DND-41 (cell line): ENCODE measurements at regions not wholly inside any gene's neighbourhood (a gene's known extent, or its start where the extent isn't known, plus 50 kb on each side); places are given as distances from the start of the nearest gene placed in this dataset.

Source experiments
- ATAC-seq: fragments of 200-7000 bp; cut with Tn5 transposase; 3 replicates; pipeline ENCODE4 v1.9.1; 2021; ENCODE audit warnings: low read depth; ENCODE audit not compliant: insufficient read depth
- DNase-seq: peaks from one replicate; pipeline ENCODE4 v3.0.0-alpha.2; 2020
- H2AFZ ChIP-seq: 2 replicates; pipeline ENCODE4 v1.6.0; 2012; ENCODE audit warnings: low read depth, low read length
- H3K27ac ChIP-seq: 2 replicates; pipeline ENCODE4 v1.5.1; 2012; ENCODE audit warnings: low read length, inconsistent platforms
- H3K27me3 ChIP-seq: fragments of 200-600 bp; sonication (generic); 2 replicates; pipeline ENCODE4 v1.6.0; 2012; ENCODE audit warnings: low read length, mild to moderate bottlenecking, inconsistent platforms; ENCODE audit not compliant: insufficient read depth, poor library complexity
- H3K36me3 ChIP-seq: 2 replicates; pipeline ENCODE4 v1.5.1; 2012; ENCODE audit warnings: low read length, inconsistent platforms; ENCODE audit not compliant: insufficient read depth
- H3K4me1 ChIP-seq: 2 replicates; pipeline ENCODE4 v1.5.1; 2012; ENCODE audit warnings: mild to moderate bottlenecking, low read length; ENCODE audit not compliant: insufficient read depth
- H3K4me2 ChIP-seq: 2 replicates; pipeline ENCODE4 v1.6.0; 2012; ENCODE audit warnings: mild to moderate bottlenecking, moderate library complexity, low read length, inconsistent platforms; ENCODE audit not compliant: insufficient read depth
- H3K4me3 ChIP-seq, 2 experiments: fragments of 200-600 bp in 1 of 2; shearing (Covaris generic) in 1 of 2; 2 replicates each; pipeline ENCODE4 v1.5.1; 2012 to 2016; ENCODE audit warnings: inconsistent platforms in 2 of 2, low read length in 2 of 2, mild to moderate bottlenecking in 2 of 2, low read depth in 1 of 2, moderate library complexity in 1 of 2
- H3K79me2 ChIP-seq: 2 replicates; pipeline ENCODE4 v1.6.0; 2012; ENCODE audit warnings: low read length, inconsistent platforms; ENCODE audit not compliant: insufficient read depth
- H3K9ac ChIP-seq: 2 replicates; pipeline ENCODE4 v1.6.0; 2012; ENCODE audit warnings: low read depth, mild to moderate bottlenecking, inconsistent platforms, low read length, moderate library complexity
- H3K9me3 ChIP-seq: 2 replicates; pipeline ENCODE4 v1.5.1; 2012; ENCODE audit warnings: low read length, moderate library complexity, mild to moderate bottlenecking, inconsistent platforms; ENCODE audit not compliant: insufficient read depth, severe bottlenecking
- H4K20me1 ChIP-seq: 2 replicates; pipeline ENCODE4 v1.6.0; 2012; ENCODE audit warnings: low read length; ENCODE audit not compliant: insufficient read depth
- EZH2 ChIP-seq: IDR thresholded peaks from 3 replicates; pipeline ENCODE4 v1.6.1; 2012; ENCODE audit warnings: borderline replicate concordance, low read depth, mild to moderate bottlenecking, moderate library complexity, low read length, inconsistent platforms; ENCODE audit not compliant: severe bottlenecking
- TF ChIP-seq, protein P1 (sequence below): IDR thresholded peaks from 2 replicates; pipeline ENCODE4 v1.5.1; 2012; ENCODE audit warnings: borderline replicate concordance, low read length, moderate library complexity, mild to moderate bottlenecking; ENCODE audit not compliant: poor library complexity, severe bottlenecking; ENCODE audit errors: extremely low read depth

DNA sequence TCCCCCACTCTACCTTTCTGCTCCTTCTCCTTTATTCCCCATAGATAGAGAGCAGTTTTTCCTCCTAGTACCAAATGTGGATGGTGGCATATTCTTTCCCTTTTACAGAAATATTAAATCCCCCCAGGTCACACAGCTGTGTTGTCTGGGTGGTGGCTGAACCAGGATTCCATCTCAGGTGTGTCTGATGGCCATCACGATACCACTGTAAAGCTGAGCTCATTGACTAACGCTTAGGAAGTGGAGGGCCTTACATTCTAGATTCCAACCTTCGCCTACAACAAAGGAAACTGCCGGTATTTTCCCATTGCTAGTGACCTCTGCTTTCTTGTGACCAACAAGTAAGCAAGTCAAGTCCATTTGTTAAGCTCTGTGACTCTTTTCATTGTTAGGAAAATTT is 131.9 kb upstream of the KLF4 start:
- H3K36me3 ChIP-seq, result no peaks in the 10 kb centered on the region
- H3K9me3 ChIP-seq, result no peaks in the 10 kb centered on the region
- H3K4me1 ChIP-seq, result no peaks in the 10 kb centered on the region
- no peak overlapping the region for H3K9ac ChIP-seq
- no peak overlapping the region for H3K4me2 ChIP-seq
- TF ChIP-seq, protein P1, sequence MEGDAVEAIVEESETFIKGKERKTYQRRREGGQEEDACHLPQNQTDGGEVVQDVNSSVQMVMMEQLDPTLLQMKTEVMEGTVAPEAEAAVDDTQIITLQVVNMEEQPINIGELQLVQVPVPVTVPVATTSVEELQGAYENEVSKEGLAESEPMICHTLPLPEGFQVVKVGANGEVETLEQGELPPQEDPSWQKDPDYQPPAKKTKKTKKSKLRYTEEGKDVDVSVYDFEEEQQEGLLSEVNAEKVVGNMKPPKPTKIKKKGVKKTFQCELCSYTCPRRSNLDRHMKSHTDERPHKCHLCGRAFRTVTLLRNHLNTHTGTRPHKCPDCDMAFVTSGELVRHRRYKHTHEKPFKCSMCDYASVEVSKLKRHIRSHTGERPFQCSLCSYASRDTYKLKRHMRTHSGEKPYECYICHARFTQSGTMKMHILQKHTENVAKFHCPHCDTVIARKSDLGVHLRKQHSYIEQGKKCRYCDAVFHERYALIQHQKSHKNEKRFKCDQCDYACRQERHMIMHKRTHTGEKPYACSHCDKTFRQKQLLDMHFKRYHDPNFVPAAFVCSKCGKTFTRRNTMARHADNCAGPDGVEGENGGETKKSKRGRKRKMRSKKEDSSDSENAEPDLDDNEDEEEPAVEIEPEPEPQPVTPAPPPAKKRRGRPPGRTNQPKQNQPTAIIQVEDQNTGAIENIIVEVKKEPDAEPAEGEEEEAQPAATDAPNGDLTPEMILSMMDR, result no peak
- no peak for TF ChIP-seq EZH2
- H3K79me2 ChIP-seq, result no peaks in the 10 kb centered on the region
- no peak overlapping the region for H3K4me3 ChIP-seq
- no peak for DNase-seq
- no peak for ATAC-seq
- no peak overlapping the region for H2AFZ ChIP-seq
- peaks cover 4% of the 10 kb centered on the region for H3K27me3 ChIP-seq
- H4K20me1 ChIP-seq, result no peaks in the 10 kb centered on the region
- H3K27ac ChIP-seq, result no peak overlapping the region

- H3K36me3 ChIP-seq, result no peaks in the 10 kb centered on the region
- ATAC-seq, result no peak
Observed at GRCh38 chr9:107620801-107621200, 131.2 kb upstream of the KLF4 start.

DNA sequence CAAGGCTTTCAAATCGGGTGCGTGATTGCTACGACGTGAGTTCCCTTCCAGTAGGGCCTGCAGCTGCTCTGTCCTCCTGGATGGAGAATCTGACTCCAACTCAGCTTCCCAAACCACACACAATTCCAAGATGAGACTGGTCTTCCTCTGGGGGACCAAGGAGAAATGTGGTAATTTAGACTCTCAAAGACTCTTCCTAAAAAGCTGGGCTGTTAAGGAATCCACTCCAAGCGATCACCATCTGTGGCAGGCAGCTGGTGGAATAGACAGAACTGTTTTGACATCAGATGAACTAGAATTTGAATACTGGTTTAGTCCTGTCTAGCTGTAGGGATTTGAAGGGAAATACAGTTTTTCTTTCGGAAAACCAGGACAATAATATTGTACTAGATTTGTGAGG is 130.7 kb upstream of the KLF4 start:
- Histone ChIP-seq H3K4me1 (no peaks in the 10 kb centered on the region), H3K4me2 (no peak overlapping the region), H3K4me3 (no peak overlapping the region), H3K9ac (no peak overlapping the region), H3K36me3 (no peaks in the 10 kb centered on the region), H2AFZ (no peak overlapping the region), H4K20me1 (no peaks in the 10 kb centered on the region), H3K9me3 (no peaks in the 10 kb centered on the region), H3K79me2 (no peaks in the 10 kb centered on the region), H3K27me3 (peaks cover 4% of the 10 kb centered on the region), H3K27ac (no peak overlapping the region)
- TF ChIP-seq, protein P1, result no peak
- no peak for TF ChIP-seq EZH2
- ATAC-seq, result no peak
- DNase-seq, result no peak

More at GRCh38 chr9:107620801-107621200, 131.2 kb upstream of the KLF4 start:
- Histone ChIP-seq H3K4me1 (no peaks in the 10 kb centered on the region), H3K27ac (no peak overlapping the region), H2AFZ (no peak overlapping the region), H3K4me2 (no peak overlapping the region), H3K27me3 (peaks cover 4% of the 10 kb centered on the region), H4K20me1 (no peaks in the 10 kb centered on the region), H3K9ac (no peak overlapping the region), H3K4me3 (no peak overlapping the region), H3K9me3 (no peaks in the 10 kb centered on the region), H3K79me2 (no peaks in the 10 kb centered on the region)
- DNase-seq, result no peak
- TF ChIP-seq EZH2, result no peak
- TF ChIP-seq, protein P1, result no peak

DNA sequence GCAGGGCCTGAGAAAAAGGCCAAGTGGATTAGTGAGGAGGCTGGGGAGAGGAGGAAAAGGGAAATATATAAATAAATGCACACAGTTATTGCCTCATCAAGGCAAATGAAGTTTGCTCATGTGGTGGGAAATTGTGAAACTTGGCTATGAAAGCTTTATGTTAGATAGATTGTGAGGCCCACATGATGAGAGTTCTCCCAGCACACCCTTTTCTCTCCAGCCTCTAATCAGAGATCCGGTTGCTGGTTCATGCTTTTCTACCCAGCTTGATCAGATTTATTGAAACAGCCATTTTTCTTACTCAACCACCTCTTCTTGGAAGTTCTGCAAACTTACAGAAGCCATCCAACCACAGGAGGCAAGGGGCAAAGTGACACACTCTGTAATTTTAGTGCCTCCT is 125.8 kb upstream of the KLF4 start:
- Histone ChIP-seq H3K27me3 (no peaks in the 10 kb centered on the region), H3K9ac (no peak overlapping the region), H4K20me1 (no peaks in the 10 kb centered on the region), H3K4me1 (no peaks in the 10 kb centered on the region), H2AFZ (no peak overlapping the region), H3K79me2 (no peaks in the 10 kb centered on the region), H3K9me3 (no peaks in the 10 kb centered on the region), H3K4me2 (no peak overlapping the region), H3K36me3 (no peaks in the 10 kb centered on the region), H3K27ac (no peak overlapping the region), H3K4me3 (no peak overlapping the region)
- TF ChIP-seq, protein P1, result no peak
- TF ChIP-seq EZH2, result no peak
- DNase-seq (no peak), ATAC-seq (no peak)
